Heart right ventricle (tissue), 16 donors: ENCODE measurements at regions not wholly inside any gene's neighbourhood (a gene's known extent, or its start where the extent isn't known, plus 50 kb on each side); places are given as distances from the start of the nearest gene placed in this dataset.

Experiments used
- ATAC-seq, 8 donors: fragments of 200-7000 bp; cut with Tn5 transposase; one replicate each; pipeline ENCODE4 v1.9.1; 2020; ENCODE audit warnings: mild to moderate bottlenecking in 8 of 8, moderate library complexity in 8 of 8, moderate number of reproducible peaks in 1 of 8
- DNase-seq, 2 donors: peaks; one replicate each; pipeline ENCODE4 v3.0.0-alpha.2; 2020
- H3K27ac ChIP-seq, 10 donors: fragments of 200-600 bp; sonication (generic) in 2 of 10; one replicate each; pipeline versions ENCODE4 v1.5.0 to v1.8.0; 2020 to 2022; ENCODE audit warnings: mild to moderate bottlenecking in 3 of 10
- H3K27me3 ChIP-seq, 7 donors: fragments of 200-600 bp; one replicate each; pipeline ENCODE4 v1.8.0; 2021 to 2022; ENCODE audit warnings: mild to moderate bottlenecking in 2 of 7
- H3K36me3 ChIP-seq, 9 donors: fragments of 200-600 bp; sonication (generic) in 1 of 9; one replicate each; pipeline versions ENCODE4 v1.5.0 to v1.8.0; 2020 to 2022; ENCODE audit warnings: mild to moderate bottlenecking in 2 of 9
- H3K4me1 ChIP-seq, 9 donors: fragments of 200-600 bp; sonication (generic) in 1 of 9; one replicate each; pipeline versions ENCODE4 v1.5.0 to v1.8.0; 2020 to 2022; ENCODE audit warnings: mild to moderate bottlenecking in 4 of 9
- H3K4me3 ChIP-seq, 10 donors: fragments of 200-600 bp; sonication (generic) in 2 of 10; one replicate each; pipeline versions ENCODE4 v1.5.0 to v1.8.0; 2020 to 2022; ENCODE audit warnings: mild to moderate bottlenecking in 7 of 10, moderate library complexity in 2 of 10
- H3K9me3 ChIP-seq, 11 donors: fragments of 200-600 bp in 10 of 11; sonication (generic) in 2 of 11; one replicate each; pipeline versions ENCODE4 v1.5.0 to v1.8.0; 2013 to 2022; ENCODE audit warnings: mild to moderate bottlenecking in 2 of 11, control low read depth in 1 of 11, moderate library complexity in 1 of 11
- CTCF ChIP-seq, 9 donors: fragments of 200-600 bp; sonication (generic) in 2 of 9; IDR thresholded peaks; one replicate each; pipeline versions ENCODE4 v1.5.0 to v1.8.0; 2021 to 2022; ENCODE audit warnings: antibody characterized with exemption in 9 of 9, mild to moderate bottlenecking in 5 of 9, moderate library complexity in 1 of 9
- WGBS, 2 donors: extraction: QIAGEN DNeasy Blood & Tissue Kit; methylation state at CpG; one replicate each; pipeline ENCODE4 v1.1.7; 2013; ENCODE audit warnings: inconsistent platforms in 1 of 2; 5-methylcytosine and 5-hydroxymethylcytosine counted together
- intact Hi-C, 10 donors: fragments of 100-400 bp; cut with DNase I; formaldehyde crosslinking; loops; one replicate each; pipeline versions ENCODE4 v1.11.1 to v1.14.2; 2022
- donor health status: Arrhythmogenic right ventricular cardiomyopathy.
- donor health status: ischemic (EF 13 %, LVEDD 7.1; RV severe dilation, severe dysfunction).
- donor health status: healthy with polysubstance abuse.
- donor health status: DM: no; HTN: yes; CAD: no.
- donor health status: DM: no; HTN: no; CAD: no.
- donor health status: ischemic (EF 25% LVEDD 6.9; RV normal size, moderate dysfunction).
- donor health status: ischemic (EF 25% LVEDD 5.7; RV mildly dilated, moderate dysfunction).
- donor health status: healthy.
- donor health status: DM: yes; HTN: yes; CAD: no.
- donor health status: Ischemic cardiomyopathy.
- donor health status: ischemic (EF 35%, LVEDD 5.7; RV mildly dilated, moderate dysfunction).
- donor health status: nonischemic (EF 11% LVEDD 7.7; RV severe dilation, severe dysfunction).
- donor health status: DM: yes; HTN: yes; CAD: no.
- donor health status: PGD.
- donor health status: ischemic (EF 29% LVEDD 5.4; RV normal size, mild dysfunction).
- donor health status: nonischemic (EF 23%, LVEDD 6.1; RV moderate dilation, normal function).

GRCh38 chr3:111326144-111326995 lies 215.6 kb upstream of the CD96 start:
- ATAC-seq: no peak
- no peak for DNase-seq
- intact Hi-C loops: no loop called here
- Histone ChIP-seq H3K4me3 (no peak overlapping the region), H3K27me3 (no peaks in the 10 kb centered on the region), H3K4me1 (peaks cover 0 to 7% (median 0%) of the 10 kb centered on the region in 9 donors), H3K27ac (no peak overlapping the region), H3K36me3 (no peaks in the 10 kb centered on the region), H3K9me3 (no peaks in the 10 kb centered on the region)
- no peak for TF ChIP-seq CTCF (IDR thresholded peaks at IDR 0.05)
- WGBS, 2 donors: 90 to 92% methylated on average over 4 of the region's 4 CpGs

- Histone ChIP-seq H3K9me3 (no peaks in the 10 kb centered on the region), H3K4me3 (no peak overlapping the region), H3K36me3 (no peaks in the 10 kb centered on the region), H3K27me3 (no peaks in the 10 kb centered on the region), H3K4me1 (no peaks in the 10 kb centered on the region), H3K27ac (no peak overlapping the region)
- 97% methylated on average over 1 of the region's 1 CpG for WGBS, 2 donors
- ATAC-seq (no peak), DNase-seq (no peak)
- intact Hi-C loops: no loop called here
- TF ChIP-seq CTCF (IDR thresholded peaks at IDR 0.05): no peak
Observed at GRCh38 chr3:111331306-111331705, 210.7 kb upstream of the CD96 start.

- TF ChIP-seq CTCF (IDR thresholded peaks at IDR 0.05): no peak
- Histone ChIP-seq H3K27me3 (no peaks in the 10 kb centered on the region), H3K4me1 (no peaks in the 10 kb centered on the region), H3K27ac (no peak overlapping the region), H3K9me3 (no peaks in the 10 kb centered on the region), H3K4me3 (no peak overlapping the region), H3K36me3 (no peaks in the 10 kb centered on the region)
- 77 to 95% methylated on average over 2 of the region's 2 CpGs for WGBS, 2 donors
- no peak for ATAC-seq
- intact Hi-C loops: no loop called here
- no peak for DNase-seq
Observed at GRCh38 chr3:111331912-111332311, 210.1 kb upstream of the CD96 start.

- WGBS, 2 donors: 89 to 94% methylated on average over 3 of the region's 3 CpGs
- Histone ChIP-seq H3K4me3 (no peak overlapping the region), H3K36me3 (no peaks in the 10 kb centered on the region), H3K4me1 (no peaks in the 10 kb centered on the region), H3K9me3 (no peaks in the 10 kb centered on the region), H3K27me3 (no peaks in the 10 kb centered on the region), H3K27ac (no peak overlapping the region)
- TF ChIP-seq CTCF (IDR thresholded peaks at IDR 0.05): no peak
- intact Hi-C loops: no loop called here
- DNase-seq (no peak), ATAC-seq (no peak)
Observed at GRCh38 chr3:111332488-111333080, 209.4 kb upstream of the CD96 start.
